ENCODE measurements at regions not wholly inside any gene's neighbourhood (a gene's known extent, or its start where the extent isn't known, plus 50 kb on each side); places are given as distances from the start of the nearest gene placed in this dataset.

DNA sequence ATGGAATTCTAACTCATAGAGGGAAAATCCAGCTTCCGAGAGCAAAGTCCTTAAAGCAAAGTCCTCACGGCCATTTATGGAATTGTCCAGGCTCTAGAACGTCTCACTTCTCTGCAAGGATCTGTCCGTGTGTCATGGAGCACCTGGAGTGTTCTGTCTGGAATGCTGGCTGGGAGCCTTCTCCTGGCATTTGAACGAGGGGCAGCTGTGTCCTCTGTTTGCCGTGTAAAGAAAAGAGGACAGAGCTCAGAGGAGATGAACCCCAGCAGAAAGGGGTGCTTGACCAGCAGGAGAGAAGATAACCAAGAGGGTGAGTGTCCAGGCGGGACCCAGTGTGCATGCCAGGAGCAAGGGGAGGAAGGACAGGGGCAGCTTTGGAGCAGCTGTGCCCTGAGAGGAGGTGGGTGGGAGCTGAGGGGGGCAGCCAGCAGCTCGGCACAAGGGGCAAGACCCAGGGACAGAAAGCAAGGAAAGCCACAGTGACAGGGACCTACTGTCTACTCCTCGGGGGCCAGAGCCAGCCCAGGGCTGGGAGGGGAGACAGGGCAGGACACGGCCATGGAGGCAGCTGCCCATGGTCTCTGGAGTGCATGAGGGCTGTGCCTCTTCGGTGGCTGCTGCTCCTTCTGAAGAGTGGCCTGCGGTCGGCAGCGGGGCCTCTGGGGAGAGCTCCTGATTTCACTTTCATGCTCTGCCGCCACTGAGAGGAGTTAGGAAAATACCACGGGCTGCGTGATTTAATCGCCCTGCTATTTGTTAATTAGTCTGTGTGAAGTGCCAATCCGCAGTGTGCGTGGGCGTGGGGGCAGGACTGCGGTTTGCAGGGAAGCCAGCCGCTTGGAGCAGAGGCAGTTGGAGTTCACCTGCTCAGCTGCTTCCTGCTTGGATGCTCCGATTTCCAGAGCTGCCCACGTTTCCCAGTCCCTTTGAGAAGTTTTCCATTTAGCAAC is 149.3 kb upstream of the SHH start:
- no peak overlapping the region for H3K4me2 ChIP-seq (ENCODE audit: insufficient read depth, low read length)
- H4K20me1 ChIP-seq (ENCODE audit: insufficient read depth, low read length): no peaks in the 10 kb centered on the region
- H3K4me1 ChIP-seq (ENCODE audit: insufficient read depth, low read length): no peaks in the 10 kb centered on the region
- H3K27ac ChIP-seq (ENCODE audit: low read depth, low read length): no peak overlapping the region
- TF ChIP-seq, protein P1, sequence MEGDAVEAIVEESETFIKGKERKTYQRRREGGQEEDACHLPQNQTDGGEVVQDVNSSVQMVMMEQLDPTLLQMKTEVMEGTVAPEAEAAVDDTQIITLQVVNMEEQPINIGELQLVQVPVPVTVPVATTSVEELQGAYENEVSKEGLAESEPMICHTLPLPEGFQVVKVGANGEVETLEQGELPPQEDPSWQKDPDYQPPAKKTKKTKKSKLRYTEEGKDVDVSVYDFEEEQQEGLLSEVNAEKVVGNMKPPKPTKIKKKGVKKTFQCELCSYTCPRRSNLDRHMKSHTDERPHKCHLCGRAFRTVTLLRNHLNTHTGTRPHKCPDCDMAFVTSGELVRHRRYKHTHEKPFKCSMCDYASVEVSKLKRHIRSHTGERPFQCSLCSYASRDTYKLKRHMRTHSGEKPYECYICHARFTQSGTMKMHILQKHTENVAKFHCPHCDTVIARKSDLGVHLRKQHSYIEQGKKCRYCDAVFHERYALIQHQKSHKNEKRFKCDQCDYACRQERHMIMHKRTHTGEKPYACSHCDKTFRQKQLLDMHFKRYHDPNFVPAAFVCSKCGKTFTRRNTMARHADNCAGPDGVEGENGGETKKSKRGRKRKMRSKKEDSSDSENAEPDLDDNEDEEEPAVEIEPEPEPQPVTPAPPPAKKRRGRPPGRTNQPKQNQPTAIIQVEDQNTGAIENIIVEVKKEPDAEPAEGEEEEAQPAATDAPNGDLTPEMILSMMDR (IDR thresholded peaks at IDR 0.05; ENCODE audit: extremely low read depth, low read depth, low read length): no peak
- H3K9me3 ChIP-seq (ENCODE audit: low read depth, low read length): no peaks in the 10 kb centered on the region
- H3K27me3 ChIP-seq (ENCODE audit: insufficient read depth, low read length): no peaks in the 10 kb centered on the region
- no peak overlapping the region for H3K4me3 ChIP-seq (ENCODE audit: insufficient read depth, low read length)
- DNase-seq (ENCODE audit: insufficient read length, low spot score, missing footprints): no peak
- no peaks in the 10 kb centered on the region for H3K36me3 ChIP-seq (ENCODE audit: insufficient read depth, low read length)
- H2AFZ ChIP-seq (ENCODE audit: low read length): no peak overlapping the region
- H3K79me2 ChIP-seq (ENCODE audit: insufficient read depth, low read length): no peaks in the 10 kb centered on the region

DNA sequence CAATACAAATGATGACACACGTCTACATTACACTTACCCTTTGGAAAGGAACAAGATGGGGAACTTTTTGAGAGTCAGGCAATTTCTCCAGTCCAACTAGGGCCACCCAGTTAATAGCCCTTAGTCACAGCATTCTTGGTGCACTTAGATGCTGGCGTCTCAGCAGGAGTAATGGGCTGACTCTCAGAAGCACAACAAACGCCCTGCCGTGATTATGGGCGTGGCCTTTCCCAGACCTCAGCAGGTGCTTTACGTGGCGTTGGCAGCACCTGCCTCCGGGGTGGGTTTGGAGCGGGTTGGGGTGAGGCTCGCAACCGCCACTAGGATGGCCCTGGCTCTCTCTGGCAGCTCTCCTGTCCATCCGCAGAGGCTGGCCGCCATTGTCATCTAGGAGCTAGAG is 147.6 kb upstream of the SHH start:
- Histone ChIP-seq H3K36me3 (ENCODE audit: insufficient read depth, low read length) (no peaks in the 10 kb centered on the region), H3K9me3 (ENCODE audit: low read depth, low read length) (no peaks in the 10 kb centered on the region), H3K27ac (ENCODE audit: low read depth, low read length) (no peak overlapping the region), H4K20me1 (ENCODE audit: insufficient read depth, low read length) (no peaks in the 10 kb centered on the region), H2AFZ (ENCODE audit: low read length) (no peak overlapping the region), H3K4me1 (ENCODE audit: insufficient read depth, low read length) (no peaks in the 10 kb centered on the region), H3K4me2 (ENCODE audit: insufficient read depth, low read length) (no peak overlapping the region), H3K27me3 (ENCODE audit: insufficient read depth, low read length) (no peaks in the 10 kb centered on the region), H3K4me3 (ENCODE audit: insufficient read depth, low read length) (no peak overlapping the region), H3K79me2 (ENCODE audit: insufficient read depth, low read length) (no peaks in the 10 kb centered on the region)
- DNase-seq (ENCODE audit: insufficient read length, low spot score, missing footprints): no peak
- TF ChIP-seq, protein P1 (IDR thresholded peaks at IDR 0.05; ENCODE audit: extremely low read depth, low read depth, low read length): no peak

DNA sequence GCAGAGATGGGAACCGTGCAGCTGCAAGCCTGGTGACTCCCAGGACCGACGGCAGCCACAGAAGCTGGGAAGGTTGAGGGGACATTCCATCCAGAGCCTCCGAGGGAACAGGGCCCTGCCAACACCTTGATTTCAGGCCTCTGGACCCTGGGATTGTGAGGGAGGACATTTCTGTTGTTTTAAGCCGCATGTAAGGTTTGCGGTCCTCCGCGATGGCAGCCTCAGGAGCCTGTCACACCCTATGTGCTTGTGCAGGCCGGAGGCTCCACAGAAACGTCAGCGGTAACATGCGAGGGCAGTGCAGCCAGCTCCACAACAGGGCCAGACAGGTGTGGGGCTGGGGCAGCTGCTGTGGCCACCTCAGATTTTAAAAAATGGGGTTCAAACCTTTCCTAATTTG is 144.7 kb upstream of the SHH start:
- TF ChIP-seq, protein P1 (IDR thresholded peaks at IDR 0.05; ENCODE audit: extremely low read depth, low read depth, low read length): no peak
- H3K4me2 ChIP-seq (ENCODE audit: insufficient read depth, low read length): no peak overlapping the region
- H3K4me1 ChIP-seq (ENCODE audit: insufficient read depth, low read length): no peaks in the 10 kb centered on the region
- no peaks in the 10 kb centered on the region for H3K27me3 ChIP-seq (ENCODE audit: insufficient read depth, low read length)
- no peak for DNase-seq (ENCODE audit: insufficient read length, low spot score, missing footprints)
- H3K4me3 ChIP-seq (ENCODE audit: insufficient read depth, low read length): no peak overlapping the region
- H3K79me2 ChIP-seq (ENCODE audit: insufficient read depth, low read length): no peaks in the 10 kb centered on the region
- H3K27ac ChIP-seq (ENCODE audit: low read depth, low read length): no peak overlapping the region
- no peaks in the 10 kb centered on the region for H3K9me3 ChIP-seq (ENCODE audit: low read depth, low read length)
- no peaks in the 10 kb centered on the region for H3K36me3 ChIP-seq (ENCODE audit: insufficient read depth, low read length)
- no peak overlapping the region for H2AFZ ChIP-seq (ENCODE audit: low read length)
- H4K20me1 ChIP-seq (ENCODE audit: insufficient read depth, low read length): no peaks in the 10 kb centered on the region

- H3K4me1 ChIP-seq (ENCODE audit: insufficient read depth, low read length): peaks cover 5% of the 10 kb centered on the region
- no peaks in the 10 kb centered on the region for H3K9me3 ChIP-seq (ENCODE audit: low read depth, low read length)
- H3K27me3 ChIP-seq (ENCODE audit: insufficient read depth, low read length): no peaks in the 10 kb centered on the region
- TF ChIP-seq, protein P1 (IDR thresholded peaks at IDR 0.05; ENCODE audit: extremely low read depth, low read depth, low read length): no peak
- H2AFZ ChIP-seq (ENCODE audit: low read length): no peak overlapping the region
- H3K27ac ChIP-seq (ENCODE audit: low read depth, low read length): no peak overlapping the region
- H3K4me2 ChIP-seq (ENCODE audit: insufficient read depth, low read length): no peak overlapping the region
- no peak overlapping the region for H3K4me3 ChIP-seq (ENCODE audit: insufficient read depth, low read length)
- no peaks in the 10 kb centered on the region for H3K79me2 ChIP-seq (ENCODE audit: insufficient read depth, low read length)
- no peak for DNase-seq (ENCODE audit: insufficient read length, low spot score, missing footprints)
- no peaks in the 10 kb centered on the region for H3K36me3 ChIP-seq (ENCODE audit: insufficient read depth, low read length)
- H4K20me1 ChIP-seq (ENCODE audit: insufficient read depth, low read length): no peaks in the 10 kb centered on the region
These were observed 143.0 kb upstream of the SHH start for GRCh38 chr7:155955367-155955635.

Measured in osteoblast (primary cell).